K562 (cell line): ENCODE measurements at regions not wholly inside any gene's neighbourhood (a gene's known extent, or its start where the extent isn't known, plus 50 kb on each side); places are given as distances from the start of the nearest gene placed in this dataset.

Experiments used
- MYNN ChIP-seq, 2 experiments: sonication (generic); formaldehyde crosslinking in 1 of 2; IDR thresholded peaks; 2 replicates each; pipeline versions ENCODE4 v1.5.0 to v1.6.1; 2016 to 2020; ENCODE audit warnings: antibody characterized with exemption in 1 of 2, missing genetic modification reagents in 1 of 2
- ZNF780A ChIP-seq: fragments of 250-450 bp; sonication (Bioruptor Pico); IDR thresholded peaks from 2 replicates; pipeline ENCODE4 v1.5.0; 2021; ENCODE audit warnings: mild to moderate bottlenecking
- TF ChIP-seq, protein P1 (sequence below): fragments of 450-650 bp; IDR thresholded peaks from 2 replicates; pipeline ENCODE4 v1.6.1; 2017; ENCODE audit warnings: mild to moderate bottlenecking, moderate library complexity
- TF ChIP-seq, protein P2 (sequence below), 2 experiments: fragments of 450-650 bp; formaldehyde crosslinking in 1 of 2; IDR thresholded peaks; 2 replicates each; pipeline versions ENCODE4 v1.4.0 to v1.6.1; 2014 to 2020; ENCODE audit warnings: mild to moderate bottlenecking in 2 of 2, borderline replicate concordance in 1 of 2, low read depth in 1 of 2

DNA sequence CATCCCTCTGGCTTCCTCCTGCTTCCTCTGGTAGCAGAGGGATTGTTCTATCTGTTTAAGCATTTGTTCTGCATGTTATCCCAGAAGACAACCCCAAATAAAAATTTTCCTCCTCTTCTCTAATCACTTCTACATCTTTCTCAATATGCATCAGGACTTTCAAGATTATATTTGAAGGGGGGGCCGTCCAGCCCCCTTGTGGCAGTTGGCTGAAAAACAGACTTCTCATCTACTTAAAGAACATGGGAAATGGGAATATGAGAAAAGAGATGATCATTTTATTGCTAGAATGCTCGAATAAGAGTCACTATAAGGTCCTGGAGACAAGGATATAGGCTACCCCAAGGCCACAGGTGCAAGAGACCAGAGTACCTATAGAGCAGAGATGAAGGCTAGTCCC is 466.0 kb downstream of the REEP3 start:
- TF ChIP-seq MYNN (IDR thresholded peaks at IDR 0.05) (no peak), MYNN (CRISPR knock-in tag; IDR thresholded peaks at IDR 0.05) (no peak), ZNF780A (no peak)
- TF ChIP-seq, protein P1, sequence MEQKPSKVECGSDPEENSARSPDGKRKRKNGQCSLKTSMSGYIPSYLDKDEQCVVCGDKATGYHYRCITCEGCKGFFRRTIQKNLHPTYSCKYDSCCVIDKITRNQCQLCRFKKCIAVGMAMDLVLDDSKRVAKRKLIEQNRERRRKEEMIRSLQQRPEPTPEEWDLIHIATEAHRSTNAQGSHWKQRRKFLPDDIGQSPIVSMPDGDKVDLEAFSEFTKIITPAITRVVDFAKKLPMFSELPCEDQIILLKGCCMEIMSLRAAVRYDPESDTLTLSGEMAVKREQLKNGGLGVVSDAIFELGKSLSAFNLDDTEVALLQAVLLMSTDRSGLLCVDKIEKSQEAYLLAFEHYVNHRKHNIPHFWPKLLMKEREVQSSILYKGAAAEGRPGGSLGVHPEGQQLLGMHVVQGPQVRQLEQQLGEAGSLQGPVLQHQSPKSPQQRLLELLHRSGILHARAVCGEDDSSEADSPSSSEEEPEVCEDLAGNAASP, result no peak
- TF ChIP-seq, protein P2, sequence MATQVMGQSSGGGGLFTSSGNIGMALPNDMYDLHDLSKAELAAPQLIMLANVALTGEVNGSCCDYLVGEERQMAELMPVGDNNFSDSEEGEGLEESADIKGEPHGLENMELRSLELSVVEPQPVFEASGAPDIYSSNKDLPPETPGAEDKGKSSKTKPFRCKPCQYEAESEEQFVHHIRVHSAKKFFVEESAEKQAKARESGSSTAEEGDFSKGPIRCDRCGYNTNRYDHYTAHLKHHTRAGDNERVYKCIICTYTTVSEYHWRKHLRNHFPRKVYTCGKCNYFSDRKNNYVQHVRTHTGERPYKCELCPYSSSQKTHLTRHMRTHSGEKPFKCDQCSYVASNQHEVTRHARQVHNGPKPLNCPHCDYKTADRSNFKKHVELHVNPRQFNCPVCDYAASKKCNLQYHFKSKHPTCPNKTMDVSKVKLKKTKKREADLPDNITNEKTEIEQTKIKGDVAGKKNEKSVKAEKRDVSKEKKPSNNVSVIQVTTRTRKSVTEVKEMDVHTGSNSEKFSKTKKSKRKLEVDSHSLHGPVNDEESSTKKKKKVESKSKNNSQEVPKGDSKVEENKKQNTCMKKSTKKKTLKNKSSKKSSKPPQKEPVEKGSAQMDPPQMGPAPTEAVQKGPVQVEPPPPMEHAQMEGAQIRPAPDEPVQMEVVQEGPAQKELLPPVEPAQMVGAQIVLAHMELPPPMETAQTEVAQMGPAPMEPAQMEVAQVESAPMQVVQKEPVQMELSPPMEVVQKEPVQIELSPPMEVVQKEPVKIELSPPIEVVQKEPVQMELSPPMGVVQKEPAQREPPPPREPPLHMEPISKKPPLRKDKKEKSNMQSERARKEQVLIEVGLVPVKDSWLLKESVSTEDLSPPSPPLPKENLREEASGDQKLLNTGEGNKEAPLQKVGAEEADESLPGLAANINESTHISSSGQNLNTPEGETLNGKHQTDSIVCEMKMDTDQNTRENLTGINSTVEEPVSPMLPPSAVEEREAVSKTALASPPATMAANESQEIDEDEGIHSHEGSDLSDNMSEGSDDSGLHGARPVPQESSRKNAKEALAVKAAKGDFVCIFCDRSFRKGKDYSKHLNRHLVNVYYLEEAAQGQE (IDR thresholded peaks at IDR 0.05; ENCODE audit: borderline replicate concordance), result no peak
- TF ChIP-seq, protein P2 (CRISPR knock-in tag; IDR thresholded peaks at IDR 0.05; ENCODE audit: low read depth), result no peak
